Body of pancreas (tissue), 4 donors: ENCODE measurements at regions not wholly inside any gene's neighbourhood (a gene's known extent, or its start where the extent isn't known, plus 50 kb on each side); places are given as distances from the start of the nearest gene placed in this dataset.

ENCODE experiments used
- CTCF ChIP-seq, 7 experiments: fragments of 450-650 bp in 4 of 7; fragments of 200-600 bp in 3 of 7; sonication (generic) in 3 of 7; IDR thresholded peaks; one replicate each; pipeline ENCODE4 v1.5.1; 2016 to 2019; ENCODE audit warnings: antibody characterized with exemption in 7 of 7
- POLR2A ChIP-seq, 3 donors: fragments of 450-650 bp; IDR thresholded peaks; one replicate each; pipeline ENCODE4 v1.6.1; 2016; ENCODE audit warnings: antibody characterized with exemption in 3 of 3, mild to moderate bottlenecking in 2 of 3

- TF ChIP-seq CTCF (IDR thresholded peaks at IDR 0.05) (no peak), POLR2A (IDR thresholded peaks at IDR 0.05) (no peak)
Measured at GRCh38 chr20:59387891-59388290, 87.5 kb downstream of the EDN3 start.
